Retinal pigment epithelial cell (primary cell): ENCODE measurements at regions not wholly inside any gene's neighbourhood (a gene's known extent, or its start where the extent isn't known, plus 50 kb on each side); places are given as distances from the start of the nearest gene placed in this dataset.

Source experiments
- DNase-seq: peaks from one replicate; pipeline ENCODE4 v3.0.0-alpha.2; 2010; ENCODE audit warnings: low read depth
- H3K4me3 ChIP-seq: 2 replicates; pipeline ENCODE4 v1.5.1; 2011; ENCODE audit warnings: mild to moderate bottlenecking, low read length, control low read depth, moderate library complexity
- CTCF ChIP-seq: conservative IDR thresholded peaks from 2 replicates; pipeline ENCODE4 v1.5.1; 2011; ENCODE audit warnings: low read depth, low read length, control low read depth, inconsistent platforms

- TF ChIP-seq CTCF, result no peak
- DNase-seq, result no peak
- no peak overlapping the region for H3K4me3 ChIP-seq
These were observed 69.1 kb upstream of the TINAGL1 start for GRCh38 chr1:31507221-31507620.

DNA sequence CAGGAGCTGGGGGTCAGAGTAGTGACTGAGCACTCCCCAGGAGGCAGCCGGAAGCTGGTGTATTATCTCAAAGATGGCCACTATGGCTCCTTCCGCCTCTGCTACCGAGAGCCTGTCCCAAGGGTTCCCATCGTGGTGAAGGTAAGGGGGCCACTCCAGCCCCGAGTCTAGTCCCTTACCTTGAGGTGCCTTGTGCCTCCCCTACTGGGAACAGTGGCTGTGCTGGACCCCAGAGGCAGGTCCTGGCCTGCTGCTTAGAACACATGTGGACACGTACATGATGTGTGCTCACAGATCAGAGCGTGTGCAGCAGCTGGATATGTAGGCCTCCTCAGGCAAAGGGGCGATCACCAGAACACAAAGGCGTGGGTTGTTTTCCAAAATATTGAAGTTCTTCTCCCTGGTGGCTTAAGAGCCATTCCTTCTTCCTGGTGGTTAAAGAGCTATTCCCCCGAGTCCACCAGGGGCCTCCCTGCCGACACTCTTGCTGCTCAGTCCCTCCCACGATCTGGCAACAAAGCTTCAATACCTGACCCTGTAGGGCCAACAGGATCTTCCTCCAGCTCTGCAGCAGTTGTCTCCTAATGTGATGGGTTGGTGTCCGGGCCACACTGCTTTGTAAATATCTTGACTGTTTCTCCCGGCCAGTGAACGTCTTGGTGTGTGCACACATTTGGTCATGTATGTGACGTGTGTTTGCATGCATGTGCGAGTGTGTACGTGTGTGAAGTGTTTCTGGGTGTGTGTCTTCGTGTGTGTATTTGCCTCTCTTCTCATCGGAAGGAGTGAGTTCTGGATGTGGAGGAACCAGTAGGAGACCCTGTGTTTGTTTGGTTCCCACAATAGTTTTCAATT is 68.4 kb upstream of the TINAGL1 start:
- no peak for DNase-seq
- peak; percentile 1 for TF ChIP-seq CTCF
- no peak overlapping the region for H3K4me3 ChIP-seq

DNA sequence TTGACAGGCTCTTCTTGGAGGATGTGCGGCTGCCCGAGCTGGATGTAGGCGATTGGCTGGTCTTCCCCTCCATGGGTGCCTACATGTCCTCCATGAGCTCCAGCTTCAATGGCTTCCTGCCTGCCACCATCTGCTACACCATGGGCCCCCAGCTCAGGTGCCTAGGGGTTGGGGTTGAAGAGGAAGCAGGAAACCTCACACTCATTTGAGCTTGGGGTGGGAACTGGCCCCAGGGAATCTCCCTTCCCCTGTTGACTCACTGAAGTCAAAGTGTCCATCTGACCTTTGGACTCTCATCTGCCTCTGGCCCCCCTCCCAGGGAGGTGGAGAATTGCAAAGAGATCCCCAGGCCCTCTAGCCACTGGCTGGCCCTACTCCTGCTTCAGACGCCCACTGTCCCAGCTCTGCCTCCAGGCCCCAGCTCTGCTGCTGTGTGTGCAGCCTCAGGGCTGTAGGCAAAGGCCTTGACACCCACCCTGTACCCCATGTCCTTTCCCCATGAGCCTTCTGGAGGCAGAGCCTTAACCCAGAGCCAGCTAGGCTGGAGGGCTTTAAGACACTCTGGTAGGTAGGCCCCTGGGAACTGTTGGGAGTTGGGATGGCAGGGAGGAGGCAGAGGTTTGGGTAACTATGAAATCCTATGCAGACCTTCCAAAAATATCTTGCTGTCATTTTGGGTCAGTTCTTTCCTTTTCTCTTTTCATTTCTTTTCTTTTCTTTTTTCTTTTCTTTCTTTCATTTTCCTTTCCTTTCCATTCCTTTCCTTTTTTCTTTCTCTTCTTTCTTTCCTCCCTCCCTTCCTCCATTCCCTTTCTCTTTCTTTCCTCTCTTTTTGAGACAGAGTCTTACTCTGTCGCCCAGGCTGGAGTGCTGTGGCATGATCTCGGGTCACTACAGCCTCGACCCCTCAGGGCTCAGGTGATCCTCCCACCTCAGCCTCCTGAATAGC is 66.9 kb upstream of the TINAGL1 start:
- TF ChIP-seq CTCF, result no peak
- H3K4me3 ChIP-seq, result no peak overlapping the region
- DNase-seq, result no peak

- TF ChIP-seq CTCF, result no peak
- no peak for DNase-seq
- no peak overlapping the region for H3K4me3 ChIP-seq
These were observed 66.0 kb upstream of the TINAGL1 start for GRCh38 chr1:31510304-31510703.

- no peak for DNase-seq
- TF ChIP-seq CTCF, result no peak
- no peak overlapping the region for H3K4me3 ChIP-seq
These were observed 65.2 kb upstream of the TINAGL1 start for GRCh38 chr1:31510853-31511789.

GRCh38 chr1:31511848-31512615 is 64.3 kb upstream of the TINAGL1 start:
- no peak for TF ChIP-seq CTCF

More at GRCh38 chr1:31511848-31512615, 64.3 kb upstream of the TINAGL1 start:
- no peak for DNase-seq
- no peak overlapping the region for H3K4me3 ChIP-seq
